HL-60 (cell line): ENCODE measurements at regions not wholly inside any gene's neighbourhood (a gene's known extent, or its start where the extent isn't known, plus 50 kb on each side); places are given as distances from the start of the nearest gene placed in this dataset.

Experiments
- GABPA ChIP-seq: IDR thresholded peaks from 2 replicates; pipeline ENCODE4 v1.6.1; 2012; ENCODE audit warnings: low read depth
- TF ChIP-seq, protein P1 (sequence below): IDR thresholded peaks from one replicate; pipeline ENCODE4 v1.5.1; 2011; ENCODE audit warnings: low read length, control low read depth, inconsistent platforms; ENCODE audit not compliant: insufficient read depth

DNA sequence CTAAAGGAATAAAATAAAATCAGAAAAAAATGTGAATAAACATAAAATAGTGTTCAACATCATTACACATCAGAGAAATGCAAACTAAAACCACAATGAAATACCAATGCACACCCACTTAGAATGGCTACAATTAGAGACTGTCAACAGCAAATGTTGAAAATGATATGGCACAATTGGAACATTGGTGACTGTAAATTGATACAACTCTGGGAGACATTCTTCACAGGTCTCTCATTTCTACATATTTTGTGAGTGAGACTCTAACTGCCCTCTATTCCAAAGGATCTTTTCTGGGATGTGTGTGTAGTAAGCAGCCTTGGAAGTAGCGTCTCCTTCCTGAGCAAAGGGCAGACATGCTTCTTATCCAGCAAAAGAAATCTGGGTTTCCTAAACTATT is 323.0 kb downstream of the FBXO15 start:
- TF ChIP-seq, protein P1, sequence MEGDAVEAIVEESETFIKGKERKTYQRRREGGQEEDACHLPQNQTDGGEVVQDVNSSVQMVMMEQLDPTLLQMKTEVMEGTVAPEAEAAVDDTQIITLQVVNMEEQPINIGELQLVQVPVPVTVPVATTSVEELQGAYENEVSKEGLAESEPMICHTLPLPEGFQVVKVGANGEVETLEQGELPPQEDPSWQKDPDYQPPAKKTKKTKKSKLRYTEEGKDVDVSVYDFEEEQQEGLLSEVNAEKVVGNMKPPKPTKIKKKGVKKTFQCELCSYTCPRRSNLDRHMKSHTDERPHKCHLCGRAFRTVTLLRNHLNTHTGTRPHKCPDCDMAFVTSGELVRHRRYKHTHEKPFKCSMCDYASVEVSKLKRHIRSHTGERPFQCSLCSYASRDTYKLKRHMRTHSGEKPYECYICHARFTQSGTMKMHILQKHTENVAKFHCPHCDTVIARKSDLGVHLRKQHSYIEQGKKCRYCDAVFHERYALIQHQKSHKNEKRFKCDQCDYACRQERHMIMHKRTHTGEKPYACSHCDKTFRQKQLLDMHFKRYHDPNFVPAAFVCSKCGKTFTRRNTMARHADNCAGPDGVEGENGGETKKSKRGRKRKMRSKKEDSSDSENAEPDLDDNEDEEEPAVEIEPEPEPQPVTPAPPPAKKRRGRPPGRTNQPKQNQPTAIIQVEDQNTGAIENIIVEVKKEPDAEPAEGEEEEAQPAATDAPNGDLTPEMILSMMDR, result no peak
- TF ChIP-seq GABPA, result no peak
